ENCODE measurements at regions not wholly inside any gene's neighbourhood (a gene's known extent, or its start where the extent isn't known, plus 50 kb on each side); places are given as distances from the start of the nearest gene placed in this dataset.
A peak's percentile ranks its signal among the peaks of the same experiment; 100 is the strongest.
"Not testable (repeated sequence)": the region's sequence is repeated elsewhere in the genome, so short reads cannot be mapped to it uniquely, and the experiment has no call there.

GRCh38 chr1:83442412-83442811, 556.5 kb downstream of the TTLL7 start:
- not testable (repeated sequence) for DNase-seq (ENCODE audit: low read depth); H3K4me3 ChIP-seq (ENCODE audit: low read depth, low read length)

- not testable (repeated sequence) for H3K4me3 ChIP-seq (ENCODE audit: low read depth, low read length)
- DNase-seq (ENCODE audit: low read depth), result peak; percentile 53
These were observed 558.3 kb downstream of the TTLL7 start for GRCh38 chr1:83440586-83440985.

DNA sequence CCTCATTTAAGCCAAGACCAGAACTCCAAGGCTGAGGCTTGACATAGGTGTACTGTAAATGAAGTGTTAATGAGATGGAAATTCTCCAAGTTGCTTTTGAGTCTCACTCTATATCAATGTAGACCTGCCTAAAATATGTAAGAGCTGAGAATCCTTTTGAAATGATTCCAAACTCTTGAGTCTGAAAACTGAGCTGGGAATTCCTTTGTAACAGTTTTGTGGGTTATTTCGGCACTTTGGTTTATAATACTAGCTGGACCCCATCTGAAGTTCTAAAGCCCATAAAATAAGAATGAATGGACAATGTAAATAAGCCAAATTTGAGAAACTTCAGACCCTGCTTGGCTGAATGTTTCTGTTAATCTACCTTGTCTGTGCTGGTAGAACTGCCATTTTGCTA, 558.9 kb downstream of the TTLL7 start:
- not testable (repeated sequence) for DNase-seq (ENCODE audit: low read depth); H3K4me3 ChIP-seq (ENCODE audit: low read depth, low read length)

- not testable (repeated sequence) for DNase-seq (ENCODE audit: low read depth); H3K4me3 ChIP-seq (ENCODE audit: low read depth, low read length)
These were observed 560.6 kb downstream of the TTLL7 start for GRCh38 chr1:83438316-83438715.

GRCh38 chr1:83435336-83435735, 563.6 kb downstream of the TTLL7 start:
- not testable (repeated sequence) for H3K4me3 ChIP-seq (ENCODE audit: low read depth, low read length)
- DNase-seq (ENCODE audit: low read depth), result peak; percentile 19

DNA sequence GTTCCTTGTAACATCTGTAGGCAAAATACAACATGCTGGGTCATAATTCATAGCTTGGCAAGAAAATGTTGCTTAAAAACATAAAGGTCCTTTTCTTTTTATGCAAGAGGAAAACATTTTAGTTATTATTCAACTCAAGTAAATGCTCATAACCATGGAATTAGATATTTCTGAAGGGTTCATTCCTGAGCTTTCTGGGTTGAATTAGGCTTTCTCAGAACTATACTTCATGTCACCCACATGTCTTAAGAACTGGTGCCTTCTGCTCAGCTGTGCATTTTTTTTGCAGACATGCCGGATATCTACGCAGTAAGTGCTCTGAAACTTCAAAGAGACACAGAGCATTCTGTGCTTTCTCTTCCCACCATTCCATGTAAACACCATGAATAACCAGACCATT, 571.4 kb downstream of the TTLL7 start:
- not testable (repeated sequence) for DNase-seq (ENCODE audit: low read depth)

DNA sequence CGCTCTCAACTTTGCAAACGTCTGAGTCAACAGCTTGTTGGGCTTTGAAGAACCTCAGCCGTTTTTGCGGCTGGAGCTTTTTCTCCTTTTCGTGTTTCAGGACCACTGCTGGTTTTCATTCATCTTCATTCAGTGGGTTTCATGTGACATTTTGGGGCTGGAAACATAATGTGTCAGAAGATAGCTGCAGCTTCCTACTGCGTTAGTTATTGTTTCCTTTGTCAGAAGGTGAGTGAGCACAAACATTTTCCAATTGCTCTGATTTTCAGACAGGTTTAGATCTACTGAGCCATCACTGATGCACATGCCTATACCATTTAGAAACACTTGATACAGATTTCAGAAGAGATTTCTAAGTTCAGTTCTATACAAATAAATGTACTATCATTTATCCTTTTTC, 575.5 kb downstream of the TTLL7 start:
- not testable (repeated sequence) for DNase-seq (ENCODE audit: low read depth); H3K4me3 ChIP-seq (ENCODE audit: low read depth, low read length)

More for the DNA sequence above, 571.4 kb downstream of the TTLL7 start:
- H3K4me3 ChIP-seq (ENCODE audit: low read depth, low read length), result not testable (repeated sequence)

DNA sequence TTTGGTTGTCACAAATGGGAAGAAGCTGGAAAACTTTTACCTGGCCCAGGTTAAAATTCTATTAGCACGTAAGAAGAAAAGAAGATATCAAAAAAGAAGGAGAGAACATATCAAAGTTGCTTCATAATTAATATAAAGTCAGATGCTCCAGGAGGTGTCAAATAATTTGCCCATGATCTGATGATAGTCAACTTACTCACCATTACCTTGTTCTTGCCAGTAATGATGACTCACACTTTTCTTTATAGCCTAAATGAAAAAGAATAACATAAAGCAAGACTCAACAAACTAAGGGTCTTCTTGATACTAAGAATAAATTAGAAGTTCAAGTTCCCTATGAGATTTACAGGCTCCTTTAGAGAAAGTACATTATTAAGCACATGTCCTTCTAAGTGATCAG, 580.4 kb downstream of the TTLL7 start:
- no peak overlapping the region for H3K4me3 ChIP-seq (ENCODE audit: low read depth, low read length)
- no peak for TF ChIP-seq CTCF (conservative IDR thresholded peaks at IDR 0.05; ENCODE audit: low read depth, low read length)
- no peak for DNase-seq (ENCODE audit: low read depth)

- not testable (repeated sequence) for DNase-seq (ENCODE audit: low read depth); H3K4me3 ChIP-seq (ENCODE audit: low read depth, low read length)
These were observed 585.2 kb downstream of the TTLL7 start for GRCh38 chr1:83413839-83414107.

DNA sequence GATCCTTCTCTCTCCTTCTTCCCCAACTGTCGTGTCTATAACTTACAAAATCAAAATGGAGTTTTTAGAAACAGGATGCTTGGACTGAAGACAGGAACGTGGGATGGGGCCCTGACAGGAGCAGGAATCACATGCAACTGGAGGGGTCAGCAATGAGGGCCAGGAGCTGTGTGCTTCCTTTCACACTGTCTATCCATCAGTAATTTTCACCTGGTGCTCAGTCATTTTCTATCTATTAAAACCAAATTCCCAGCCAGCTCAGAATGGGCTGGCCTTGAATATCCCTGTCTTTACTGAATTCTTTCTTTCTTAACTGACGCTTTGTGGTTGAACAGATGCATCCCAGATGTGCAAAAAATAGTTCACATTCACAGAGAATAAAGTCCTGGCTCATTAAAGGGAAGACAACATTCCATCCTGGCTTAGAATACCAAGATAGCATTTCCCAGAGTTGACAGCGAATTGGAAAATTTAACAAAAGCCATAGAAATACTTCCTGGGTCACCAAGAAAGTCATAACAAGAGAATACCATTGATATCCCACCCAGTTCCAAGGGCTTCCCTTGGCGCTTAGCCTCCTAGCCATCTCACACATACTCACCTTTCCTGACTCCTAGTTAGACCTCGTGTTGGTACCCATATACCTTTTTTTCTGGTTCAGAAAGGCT, 588.1 kb downstream of the TTLL7 start:
- not testable (repeated sequence) for DNase-seq (ENCODE audit: low read depth); H3K4me3 ChIP-seq (ENCODE audit: low read depth, low read length)

GRCh38 chr1:83406693-83407371, 592.1 kb downstream of the TTLL7 start:
- H3K4me3 ChIP-seq (ENCODE audit: low read depth, low read length), result not testable (repeated sequence)
- peak; percentile 2 for DNase-seq (ENCODE audit: low read depth)

GRCh38 chr1:83405789-83406188, 593.1 kb downstream of the TTLL7 start:
- DNase-seq (ENCODE audit: low read depth); H3K4me3 ChIP-seq (ENCODE audit: low read depth, low read length): not testable (repeated sequence)

GRCh38 chr1:83403500-83403899, 595.4 kb downstream of the TTLL7 start:
- DNase-seq (ENCODE audit: low read depth); H3K4me3 ChIP-seq (ENCODE audit: low read depth, low read length): not testable (repeated sequence)

GRCh38 chr1:83401146-83401545, 597.8 kb downstream of the TTLL7 start:
- DNase-seq (ENCODE audit: low read depth); H3K4me3 ChIP-seq (ENCODE audit: low read depth, low read length): not testable (repeated sequence)

- DNase-seq (ENCODE audit: low read depth); H3K4me3 ChIP-seq (ENCODE audit: low read depth, low read length): not testable (repeated sequence)
These were observed 598.8 kb downstream of the TTLL7 start for GRCh38 chr1:83400173-83400572.

- DNase-seq (ENCODE audit: low read depth); H3K4me3 ChIP-seq (ENCODE audit: low read depth, low read length): not testable (repeated sequence)
These were observed 600.8 kb downstream of the TTLL7 start for GRCh38 chr1:83398125-83398524.

- H3K4me3 ChIP-seq (ENCODE audit: low read depth, low read length); DNase-seq (ENCODE audit: low read depth): not testable (repeated sequence)
These were observed 603.8 kb downstream of the TTLL7 start for GRCh38 chr1:83395130-83395529.

GRCh38 chr1:83386946-83387345, 612.0 kb downstream of the TTLL7 start:
- not testable (repeated sequence) for H3K4me3 ChIP-seq (ENCODE audit: low read depth, low read length); DNase-seq (ENCODE audit: low read depth)

- not testable (repeated sequence) for DNase-seq (ENCODE audit: low read depth); H3K4me3 ChIP-seq (ENCODE audit: low read depth, low read length)
These were observed 615.8 kb downstream of the TTLL7 start for GRCh38 chr1:83383107-83383506.
